Stimulated activated CD4-positive, alpha-beta T cell treated with anti-CD3 and anti-CD28 coated beads, Interleukin-4, amount 100 ng/mL, for 4 hours (primary cell): ENCODE measurements at regions not wholly inside any gene's neighbourhood (a gene's known extent, or its start where the extent isn't known, plus 50 kb on each side); places are given as distances from the start of the nearest gene placed in this dataset.
A peak's percentile ranks its signal among the peaks of the same experiment; 100 is the strongest.

ENCODE experiments used
- DNase-seq, 2 experiments: peaks; one replicate each; pipeline ENCODE4 v3.0.0-alpha.2; 2020

- no peak for DNase-seq
Measured at GRCh38 chr7:41910940-41911600, 208.2 kb upstream of the INHBA start.

- DNase-seq = no peak
Measured at GRCh38 chr7:41907444-41907843, 204.6 kb upstream of the INHBA start.

GRCh38 chr7:41900532-41900931 lies 197.6 kb upstream of the INHBA start:
- no peak for DNase-seq

GRCh38 chr7:41899823-41900433 lies 197.0 kb upstream of the INHBA start:
- no peak for DNase-seq

- DNase-seq = no peak
Measured at GRCh38 chr7:41893656-41894055, 190.8 kb upstream of the INHBA start.

GRCh38 chr7:41892356-41893100 lies 189.6 kb upstream of the INHBA start:
- DNase-seq = peak in 1 of 2 experiments; percentile 7

- DNase-seq = no peak
Measured at GRCh38 chr7:41891950-41892349, 189.1 kb upstream of the INHBA start.

- no peak for DNase-seq
Measured at GRCh38 chr7:41890631-41891274, 187.9 kb upstream of the INHBA start.

- DNase-seq = no peak
Measured at GRCh38 chr7:41889472-41889871, 186.6 kb upstream of the INHBA start.

GRCh38 chr7:41889040-41889439 lies 186.2 kb upstream of the INHBA start:
- DNase-seq = no peak

GRCh38 chr7:41887416-41887815 lies 184.5 kb upstream of the INHBA start:
- DNase-seq = no peak

GRCh38 chr7:41886901-41887311 lies 184.0 kb upstream of the INHBA start:
- no peak for DNase-seq

- no peak for DNase-seq
Measured at GRCh38 chr7:41886262-41886900, 183.5 kb upstream of the INHBA start.

- no peak for DNase-seq
Measured at GRCh38 chr7:41885748-41886147, 182.9 kb upstream of the INHBA start.

- no peak for DNase-seq
Measured at GRCh38 chr7:41885078-41885477, 182.2 kb upstream of the INHBA start.

- no peak for DNase-seq
Measured at GRCh38 chr7:41882745-41883420, 180.0 kb upstream of the INHBA start.

GRCh38 chr7:41882256-41882655 lies 179.4 kb upstream of the INHBA start:
- no peak for DNase-seq

GRCh38 chr7:41881331-41882130 lies 178.6 kb upstream of the INHBA start:
- peak; percentile 58 to 75 for DNase-seq

GRCh38 chr7:41880107-41880506 lies 177.2 kb upstream of the INHBA start:
- DNase-seq = no peak

GRCh38 chr7:41879403-41879802 lies 176.5 kb upstream of the INHBA start:
- no peak for DNase-seq
